Psoas muscle (tissue), 7 donors: ENCODE measurements at regions not wholly inside any gene's neighbourhood (a gene's known extent, or its start where the extent isn't known, plus 50 kb on each side); places are given as distances from the start of the nearest gene placed in this dataset.

Source experiments
- ATAC-seq, 4 donors: fragments of 200-7000 bp; cut with Tn5 transposase; one replicate each; pipeline ENCODE4 v1.9.1; 2020; ENCODE audit warnings: moderate library complexity in 3 of 4, mild to moderate bottlenecking in 2 of 4
- DNase-seq, 2 donors: peaks; one replicate each; pipeline ENCODE4 v3.0.0-alpha.2; 2020
- H3K27ac ChIP-seq: fragments of 200-600 bp; one replicate; pipeline ENCODE4 v1.8.0; 2022
- H3K27me3 ChIP-seq, 3 donors: fragments of 200-600 bp in 1 of 3; one replicate each; pipeline versions ENCODE4 v1.6.1 to v1.8.0; 2013 to 2022; ENCODE audit warnings: low read length in 2 of 3, mild to moderate bottlenecking in 2 of 3, moderate library complexity in 1 of 3; ENCODE audit not compliant: insufficient read depth in 3 of 3
- H3K36me3 ChIP-seq, 2 donors: fragments of 200-600 bp in 1 of 2; one replicate each; pipeline versions ENCODE4 v1.6.1 to v1.8.0; 2013 to 2022; ENCODE audit warnings: low read depth in 1 of 2, mild to moderate bottlenecking in 1 of 2, moderate library complexity in 1 of 2; ENCODE audit not compliant: insufficient read depth in 1 of 2
- H3K4me1 ChIP-seq: fragments of 200-600 bp; one replicate; pipeline ENCODE4 v1.8.0; 2022
- H3K4me3 ChIP-seq: fragments of 200-600 bp; one replicate; pipeline ENCODE4 v1.8.0; 2022; ENCODE audit warnings: mild to moderate bottlenecking
- H3K9me3 ChIP-seq: fragments of 200-600 bp; one replicate; pipeline ENCODE4 v1.8.0; 2022
- WGBS, 3 donors: extraction: QIAGEN DNeasy Blood & Tissue Kit; methylation state at CpG; one replicate each; pipeline versions ENCODE4 v1.1.6 to v1.1.7; 2013; 5-methylcytosine and 5-hydroxymethylcytosine counted together
- intact Hi-C, 2 donors: fragments of 100-400 bp; cut with DNase I; formaldehyde crosslinking; loops; one replicate each; pipeline versions ENCODE4 v1.11.0 to v1.14.2; 2022
- TF ChIP-seq, protein P1 (sequence below): fragments of 200-600 bp; IDR thresholded peaks from one replicate; pipeline ENCODE4 v1.8.0; 2022; ENCODE audit warnings: antibody characterized with exemption
- donor health status: healthy with polysubstance abuse.
- donor health status: DM: no; HTN: no; CAD: no; lungs with moderate emphysema.
- donor health status: Bipolar disorder and iron deficiency.
- donor health status: healthy.
- donor health status: DM: yes; HTN: yes; CAD: no.
- donor health status: DM: no; HTN: no; CAD: no.
- donor health status: DM: yes; HTN: yes; CAD: no.

DNA sequence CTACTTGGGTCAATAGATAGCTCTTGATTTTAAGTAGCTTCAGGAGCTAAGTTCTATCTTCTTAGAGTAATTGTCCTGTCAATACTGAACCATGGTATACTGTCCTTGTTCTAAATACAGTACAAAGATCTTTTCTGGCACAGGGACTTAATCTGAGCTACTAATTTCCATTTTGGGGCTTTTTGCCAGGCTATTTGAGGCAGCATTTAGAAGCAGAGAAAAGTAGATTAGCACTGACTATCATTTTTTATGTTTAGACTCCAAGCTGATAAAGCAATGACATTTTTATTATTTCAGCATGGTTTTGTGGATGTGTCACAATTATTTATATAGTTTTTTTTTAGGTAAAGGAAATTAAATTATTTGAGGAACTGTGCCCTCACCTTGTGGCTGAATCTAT, 163.2 kb downstream of the FAT3 start:
- H3K27me3 ChIP-seq = no peaks in the 10 kb centered on the region
- H3K36me3 ChIP-seq = no peaks in the 10 kb centered on the region
- TF ChIP-seq, protein P1, sequence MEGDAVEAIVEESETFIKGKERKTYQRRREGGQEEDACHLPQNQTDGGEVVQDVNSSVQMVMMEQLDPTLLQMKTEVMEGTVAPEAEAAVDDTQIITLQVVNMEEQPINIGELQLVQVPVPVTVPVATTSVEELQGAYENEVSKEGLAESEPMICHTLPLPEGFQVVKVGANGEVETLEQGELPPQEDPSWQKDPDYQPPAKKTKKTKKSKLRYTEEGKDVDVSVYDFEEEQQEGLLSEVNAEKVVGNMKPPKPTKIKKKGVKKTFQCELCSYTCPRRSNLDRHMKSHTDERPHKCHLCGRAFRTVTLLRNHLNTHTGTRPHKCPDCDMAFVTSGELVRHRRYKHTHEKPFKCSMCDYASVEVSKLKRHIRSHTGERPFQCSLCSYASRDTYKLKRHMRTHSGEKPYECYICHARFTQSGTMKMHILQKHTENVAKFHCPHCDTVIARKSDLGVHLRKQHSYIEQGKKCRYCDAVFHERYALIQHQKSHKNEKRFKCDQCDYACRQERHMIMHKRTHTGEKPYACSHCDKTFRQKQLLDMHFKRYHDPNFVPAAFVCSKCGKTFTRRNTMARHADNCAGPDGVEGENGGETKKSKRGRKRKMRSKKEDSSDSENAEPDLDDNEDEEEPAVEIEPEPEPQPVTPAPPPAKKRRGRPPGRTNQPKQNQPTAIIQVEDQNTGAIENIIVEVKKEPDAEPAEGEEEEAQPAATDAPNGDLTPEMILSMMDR = no peak
- no peak overlapping the region for H3K27ac ChIP-seq
- H3K4me3 ChIP-seq = no peak overlapping the region
- no peaks in the 10 kb centered on the region for H3K4me1 ChIP-seq
- DNase-seq (no peak), ATAC-seq (no peak)
- intact Hi-C loops = no loop called here
- H3K9me3 ChIP-seq = no peaks in the 10 kb centered on the region

- ATAC-seq (no peak), DNase-seq (no peak)
- no peak overlapping the region for H3K27ac ChIP-seq
- no peaks in the 10 kb centered on the region for H3K36me3 ChIP-seq
- intact Hi-C loops = no loop called here
- no peaks in the 10 kb centered on the region for H3K9me3 ChIP-seq
- WGBS, 3 donors = 92 to 95% (median 92%) methylated on average over 1 of the region's 1 CpG
- TF ChIP-seq, protein P1 = no peak
- H3K4me3 ChIP-seq = no peak overlapping the region
- H3K27me3 ChIP-seq = no peaks in the 10 kb centered on the region
- no peaks in the 10 kb centered on the region for H3K4me1 ChIP-seq
Observed at GRCh38 chr11:92388380-92388779, 163.8 kb downstream of the FAT3 start.

DNA sequence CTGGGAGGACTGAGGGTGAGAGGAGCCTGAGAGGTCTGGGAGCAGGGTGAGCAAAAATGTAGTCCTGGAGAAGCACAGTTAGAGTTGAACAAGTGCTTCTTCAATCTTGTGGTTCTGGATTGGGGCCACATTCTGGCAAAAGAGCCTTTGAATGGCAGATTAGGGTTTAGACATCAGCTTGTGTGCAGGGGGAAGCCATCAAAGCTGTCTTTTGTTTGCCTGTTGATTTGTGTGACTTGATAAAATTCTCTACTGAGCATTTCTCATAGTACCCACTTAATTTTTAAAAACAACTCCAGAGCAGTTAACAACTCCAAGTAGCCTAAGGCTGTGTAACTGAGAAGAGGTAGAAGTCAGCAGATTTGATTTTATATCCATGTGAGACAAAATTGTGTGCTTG, 166.2 kb downstream of the FAT3 start:
- TF ChIP-seq, protein P1 = no peak
- H3K27me3 ChIP-seq = no peaks in the 10 kb centered on the region
- H3K27ac ChIP-seq = no peak overlapping the region
- ATAC-seq (no peak), DNase-seq (no peak)
- intact Hi-C loops = no loop called here
- H3K9me3 ChIP-seq = no peaks in the 10 kb centered on the region
- no peaks in the 10 kb centered on the region for H3K36me3 ChIP-seq
- H3K4me1 ChIP-seq = no peaks in the 10 kb centered on the region
- no peak overlapping the region for H3K4me3 ChIP-seq

DNA sequence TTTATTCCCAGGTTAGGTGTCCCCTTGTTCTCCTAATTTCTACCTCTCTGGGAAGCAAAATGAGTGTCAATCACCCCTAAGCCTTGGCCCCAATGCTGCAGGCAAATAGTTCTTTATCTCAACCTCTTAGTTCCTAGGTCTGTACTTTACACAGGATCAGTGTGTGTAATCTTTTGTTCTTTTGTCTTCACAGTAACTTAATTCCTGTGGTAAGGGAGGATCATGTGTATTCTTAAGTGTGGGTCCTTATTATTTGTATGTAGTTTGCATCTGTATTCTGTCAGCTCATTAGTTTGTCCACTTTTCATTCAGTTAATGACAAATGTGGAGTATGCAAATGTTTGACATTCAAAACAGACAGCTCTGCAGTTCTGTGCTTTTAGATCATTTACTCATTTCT, 166.7 kb downstream of the FAT3 start:
- no peak for DNase-seq
- no peak overlapping the region for H3K4me3 ChIP-seq
- no peaks in the 10 kb centered on the region for H3K36me3 ChIP-seq
- TF ChIP-seq, protein P1 = no peak
- no peak overlapping the region for H3K27ac ChIP-seq
- no peaks in the 10 kb centered on the region for H3K4me1 ChIP-seq
- ATAC-seq = no peak
- H3K9me3 ChIP-seq = no peaks in the 10 kb centered on the region
- intact Hi-C loops = no loop called here
- no peaks in the 10 kb centered on the region for H3K27me3 ChIP-seq

GRCh38 chr11:92391808-92392207, 167.2 kb downstream of the FAT3 start:
- 71 to 78% (median 77%) methylated on average over 6 of the region's 6 CpGs for WGBS, 3 donors
- no peak for ATAC-seq
- intact Hi-C loops = no loop called here
- DNase-seq = no peak
- H3K27ac ChIP-seq = no peak overlapping the region
- TF ChIP-seq, protein P1 = no peak
- H3K36me3 ChIP-seq = no peaks in the 10 kb centered on the region
- H3K9me3 ChIP-seq = no peaks in the 10 kb centered on the region
- H3K27me3 ChIP-seq = no peaks in the 10 kb centered on the region
- no peak overlapping the region for H3K4me3 ChIP-seq
- no peaks in the 10 kb centered on the region for H3K4me1 ChIP-seq
